ENCODE measurements at regions not wholly inside any gene's neighbourhood (a gene's known extent, or its start where the extent isn't known, plus 50 kb on each side); places are given as distances from the start of the nearest gene placed in this dataset.

DNA sequence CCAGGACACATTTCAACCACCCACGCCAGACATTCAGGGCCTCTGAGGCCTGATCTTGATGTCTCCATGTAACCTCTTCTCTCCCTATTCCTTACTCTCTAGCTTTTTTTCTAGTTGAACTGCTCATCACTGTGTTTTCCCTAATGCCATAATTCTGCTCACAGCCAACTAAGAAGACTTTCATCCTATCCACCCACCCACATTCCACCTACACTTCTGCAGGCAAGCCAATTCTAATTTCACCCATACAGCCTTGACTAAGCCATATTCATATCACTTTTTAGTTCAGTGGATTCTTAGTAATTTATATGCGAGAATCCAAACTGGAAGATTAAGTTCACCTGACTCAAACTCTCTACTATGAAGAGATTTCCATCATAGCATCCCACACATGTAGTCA is 394.4 kb downstream of the INSC start:
- no peak for ATAC-seq
- BruUV-seq (replicated peaks), result no TSS peak
- Histone ChIP-seq H3K4me2 (ENCODE audit: low read length) (no peak overlapping the region), H3K27me3 (ENCODE audit: insufficient read depth, low read length) (no peaks in the 10 kb centered on the region), H2AFZ (ENCODE audit: low read depth, low read length, poor library complexity, severe bottlenecking) (no peak overlapping the region), H3K79me2 (ENCODE audit: insufficient read depth, low read length) (no peaks in the 10 kb centered on the region), H3K36me3 (ENCODE audit: control insufficient read depth in 1 of 2, insufficient read depth in 2 of 2, low read length in 2 of 2) (no peaks in the 10 kb centered on the region), H3K9me2 (ENCODE audit: insufficient read depth) (no peaks in the 10 kb centered on the region), H3K9me3 (ENCODE audit: control insufficient read depth in 1 of 2, insufficient read depth in 1 of 2, low read depth in 1 of 2, low read length in 2 of 2) (no peaks in the 10 kb centered on the region), H3K4me3 (replicated peaks in 1 of 2; ENCODE audit: low read depth in 1 of 2, low read length in 2 of 2) (no peak overlapping the region), H4K20me1 (ENCODE audit: insufficient read depth) (no peaks in the 10 kb centered on the region), H3K4me1 (ENCODE audit: control insufficient read depth in 1 of 2, insufficient read depth in 2 of 2, low read length in 2 of 2) (no peaks in the 10 kb centered on the region), H3K9ac (ENCODE audit: low read length) (no peak overlapping the region), H3K27ac (ENCODE audit: low read depth, low read length) (no peak overlapping the region)
- TF ChIP-seq CEBPB (IDR thresholded peaks at IDR 0.05; ENCODE audit: low read depth) (no peak), ZFX (IDR thresholded peaks at IDR 0.05) (no peak), ZNF274 (IDR thresholded peaks at IDR 0.05; ENCODE audit: low read depth, low read length) (no peak), EZH2phosphoT487 (IDR thresholded peaks at IDR 0.05; ENCODE audit: borderline replicate concordance) (no peak), YY1 (IDR thresholded peaks at IDR 0.05; ENCODE audit: extremely low read depth, insufficient replicate concordance, low read depth, low read length) (no peak), TCF7L2 (IDR thresholded peaks at IDR 0.05; ENCODE audit: borderline replicate concordance, extremely low read depth, insufficient read depth, insufficient read length) (no peak), POLR2AphosphoS5 (IDR thresholded peaks at IDR 0.05; ENCODE audit: low read depth, low read length) (no peak), SRF (IDR thresholded peaks at IDR 0.05; ENCODE audit: low read depth) (no peak)
- TF ChIP-seq, protein P1, sequence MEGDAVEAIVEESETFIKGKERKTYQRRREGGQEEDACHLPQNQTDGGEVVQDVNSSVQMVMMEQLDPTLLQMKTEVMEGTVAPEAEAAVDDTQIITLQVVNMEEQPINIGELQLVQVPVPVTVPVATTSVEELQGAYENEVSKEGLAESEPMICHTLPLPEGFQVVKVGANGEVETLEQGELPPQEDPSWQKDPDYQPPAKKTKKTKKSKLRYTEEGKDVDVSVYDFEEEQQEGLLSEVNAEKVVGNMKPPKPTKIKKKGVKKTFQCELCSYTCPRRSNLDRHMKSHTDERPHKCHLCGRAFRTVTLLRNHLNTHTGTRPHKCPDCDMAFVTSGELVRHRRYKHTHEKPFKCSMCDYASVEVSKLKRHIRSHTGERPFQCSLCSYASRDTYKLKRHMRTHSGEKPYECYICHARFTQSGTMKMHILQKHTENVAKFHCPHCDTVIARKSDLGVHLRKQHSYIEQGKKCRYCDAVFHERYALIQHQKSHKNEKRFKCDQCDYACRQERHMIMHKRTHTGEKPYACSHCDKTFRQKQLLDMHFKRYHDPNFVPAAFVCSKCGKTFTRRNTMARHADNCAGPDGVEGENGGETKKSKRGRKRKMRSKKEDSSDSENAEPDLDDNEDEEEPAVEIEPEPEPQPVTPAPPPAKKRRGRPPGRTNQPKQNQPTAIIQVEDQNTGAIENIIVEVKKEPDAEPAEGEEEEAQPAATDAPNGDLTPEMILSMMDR (IDR thresholded peaks at IDR 0.05 in 2 of 3, conservative IDR thresholded peaks at IDR 0.05 in 1 of 3; ENCODE audit: borderline replicate concordance in 1 of 3, insufficient read depth in 1 of 3, low read depth in 2 of 3, low read length in 2 of 3), result no peak
- ChIA-PET CTCF (no interaction called here), RAD21 (ENCODE audit: low non-redundant PET in 1 of 2, low total read pairs in 2 of 2, uncharacterized antibody in 2 of 2, unreplicated experiment in 2 of 2) (no interaction called here), POLR2A (no interaction called here)
- DNase-seq (ENCODE audit: low read depth, low spot score), result no peak
- intact Hi-C loops (cut with micrococcal nuclease), result no loop called here

Data from HCT116 (cell line).